GM12878 (cell line): ENCODE measurements at regions not wholly inside any gene's neighbourhood (a gene's known extent, or its start where the extent isn't known, plus 50 kb on each side); places are given as distances from the start of the nearest gene placed in this dataset.

Source experiments
- CBX3 ChIP-seq: fragments of 200-600 bp; sonication (generic); IDR thresholded peaks from 2 replicates; pipeline ENCODE4 v1.6.1; 2016; ENCODE audit warnings: low read depth, borderline replicate concordance
- CTCF ChIP-seq, 3 experiments: IDR thresholded peaks in 2 of 3; conservative IDR thresholded peaks in 1 of 3; 2 replicates each; pipeline ENCODE4 v1.5.1; 2011; ENCODE audit warnings: low read depth in 3 of 3, low read length in 3 of 3, mild to moderate bottlenecking in 3 of 3, control low read depth in 2 of 3, moderate library complexity in 2 of 3, inconsistent platforms in 1 of 3, mixed read lengths in 1 of 3; ENCODE audit not compliant: control insufficient read depth in 2 of 3, insufficient read depth in 1 of 3; ENCODE audit errors: extremely low read depth in 1 of 3
- E2F4 ChIP-seq: IDR thresholded peaks from 2 replicates; pipeline ENCODE4 v1.6.1; 2012; ENCODE audit warnings: low read depth, low read length, improper control_type of control experiment
- EP300 ChIP-seq, 2 experiments: fragments of 150-350 bp in 1 of 2; IDR thresholded peaks; 2 replicates each; pipeline ENCODE4 v1.6.1; 2011 to 2012; ENCODE audit warnings: low read depth in 2 of 2, low read length in 2 of 2, borderline replicate concordance in 1 of 2, improper control_type of control experiment in 1 of 2, inconsistent platforms in 1 of 2; ENCODE audit not compliant: control insufficient read depth in 1 of 2
- HCFC1 ChIP-seq: fragments of 150-350 bp; IDR thresholded peaks from 2 replicates; pipeline ENCODE4 v1.6.1; 2014; ENCODE audit warnings: low read length
- IRF5 ChIP-seq: fragments of 450-650 bp; IDR thresholded peaks from 2 replicates; pipeline ENCODE4 v1.6.1; 2017; ENCODE audit warnings: borderline replicate concordance
- JUNB ChIP-seq: IDR thresholded peaks from 2 replicates; pipeline ENCODE4 v1.6.1; 2016; ENCODE audit warnings: antibody characterized with exemption, mild to moderate bottlenecking
- NFYB ChIP-seq: IDR thresholded peaks from 2 replicates; pipeline ENCODE4 v1.6.1; 2011; ENCODE audit warnings: low read depth, mild to moderate bottlenecking, low read length, improper control_type of control experiment, moderate library complexity; ENCODE audit not compliant: insufficient read depth
- RFX5 ChIP-seq: IDR thresholded peaks from 2 replicates; pipeline ENCODE4 v1.6.1; 2011; ENCODE audit warnings: low read depth, low read length, improper control_type of control experiment
- SUZ12 ChIP-seq: fragments of 200-600 bp; sonication (generic); IDR thresholded peaks from one replicate; pipeline ENCODE4 v1.6.1; 2018; ENCODE audit warnings: antibody characterized with exemption, mild to moderate bottlenecking; ENCODE audit not compliant: unreplicated experiment
- TAF1 ChIP-seq: IDR thresholded peaks from 2 replicates; pipeline ENCODE4 v1.6.1; 2011; ENCODE audit warnings: mild to moderate bottlenecking, low read depth, low read length, borderline replicate concordance
- TBL1XR1 ChIP-seq: IDR thresholded peaks from 2 replicates; pipeline ENCODE4 v1.6.1; 2012; ENCODE audit warnings: low read depth, low read length, improper control_type of control experiment

- TF ChIP-seq JUNB: no peak
- TF ChIP-seq CTCF (IDR thresholded peaks at IDR 0.05 in 2 of 3, conservative IDR thresholded peaks at IDR 0.05 in 1 of 3; ENCODE audit: control insufficient read depth in 2 of 3, extremely low read depth in 1 of 3, insufficient read depth in 1 of 3, low read depth in 3 of 3, low read length in 3 of 3): no peak
- no peak for TF ChIP-seq TBL1XR1
- no peak for TF ChIP-seq TAF1
- TF ChIP-seq IRF5: no peak
- TF ChIP-seq NFYB: no peak
- no peak for TF ChIP-seq SUZ12
- TF ChIP-seq RFX5: no peak
- TF ChIP-seq CBX3: no peak
- no peak for TF ChIP-seq EP300 (IDR thresholded peaks at IDR 0.05; ENCODE audit: borderline replicate concordance in 1 of 2, control insufficient read depth in 1 of 2, low read depth in 2 of 2, low read length in 2 of 2)
- TF ChIP-seq HCFC1: no peak
- no peak for TF ChIP-seq E2F4
Measured at GRCh38 chr2:164164602-164165001, 428.8 kb upstream of the FIGN start.
